H9 (cell line): ENCODE measurements at regions not wholly inside any gene's neighbourhood (a gene's known extent, or its start where the extent isn't known, plus 50 kb on each side); places are given as distances from the start of the nearest gene placed in this dataset.

Source experiments
- DNase-seq: peaks from one replicate; pipeline ENCODE4 v3.0.0-alpha.2; 2017
- H2AFZ ChIP-seq: one replicate; pipeline ENCODE4 v1.6.1; 2013; ENCODE audit warnings: mild to moderate bottlenecking, low read length, control low read depth, moderate library complexity
- H2AK5ac ChIP-seq: 2 replicates; pipeline ENCODE4 v1.6.1; 2013; ENCODE audit warnings: low read length, control low read depth, mixed read lengths; ENCODE audit not compliant: insufficient read length
- H2BK120ac ChIP-seq: one replicate; pipeline ENCODE4 v1.6.1; 2013; ENCODE audit warnings: low read depth, mild to moderate bottlenecking, low read length, control low read depth, inconsistent platforms; ENCODE audit not compliant: poor library complexity, severe bottlenecking
- H2BK12ac ChIP-seq: 2 replicates; pipeline ENCODE4 v1.6.1; 2013; ENCODE audit warnings: low read length, control low read depth, mixed read lengths, low read depth; ENCODE audit not compliant: insufficient read length
- H2BK15ac ChIP-seq: 2 replicates; pipeline ENCODE4 v1.6.1; 2013; ENCODE audit warnings: low read depth, low read length, control low read depth
- H2BK20ac ChIP-seq: one replicate; pipeline ENCODE4 v1.6.1; 2013; ENCODE audit warnings: low read depth, mild to moderate bottlenecking, low read length, control low read depth, inconsistent platforms; ENCODE audit not compliant: poor library complexity, severe bottlenecking
- H2BK5ac ChIP-seq: 2 replicates; pipeline ENCODE4 v1.6.1; 2013; ENCODE audit warnings: low read length, control low read depth, mixed read lengths; ENCODE audit not compliant: insufficient read length
- H3K14ac ChIP-seq: 2 replicates; pipeline ENCODE4 v1.6.1; 2013; ENCODE audit warnings: low read length, control low read depth; ENCODE audit not compliant: insufficient read depth
- H3K18ac ChIP-seq: 2 replicates; pipeline ENCODE4 v1.6.1; 2013; ENCODE audit warnings: low read depth, mild to moderate bottlenecking, mixed read lengths, low read length, control low read depth; ENCODE audit not compliant: insufficient read length
- H3K23ac ChIP-seq: 2 replicates; pipeline ENCODE4 v1.6.1; 2013; ENCODE audit warnings: low read length, control low read depth, mixed read lengths, low read depth; ENCODE audit not compliant: insufficient read length
- H3K23me2 ChIP-seq: 2 replicates; pipeline ENCODE4 v1.6.1; 2013; ENCODE audit warnings: low read depth, mild to moderate bottlenecking, mixed read lengths, low read length, control low read depth; ENCODE audit not compliant: insufficient read length, poor library complexity, severe bottlenecking
- H3K27ac ChIP-seq: 2 replicates; pipeline ENCODE4 v1.5.1; 2013; ENCODE audit warnings: low read length, control low read depth, mixed read lengths, low read depth; ENCODE audit not compliant: insufficient read length
- H3K27me3 ChIP-seq: 2 replicates; pipeline ENCODE4 v1.6.1; 2013; ENCODE audit warnings: low read length, control low read depth, inconsistent platforms; ENCODE audit not compliant: insufficient read depth
- H3K4ac ChIP-seq: 2 replicates; pipeline ENCODE4 v1.6.1; 2013; ENCODE audit warnings: low read depth, mild to moderate bottlenecking, control low read depth, inconsistent platforms, low read length, moderate library complexity
- H3K4me1 ChIP-seq: 2 replicates; pipeline ENCODE4 v1.6.1; 2013; ENCODE audit warnings: low read length, control low read depth, inconsistent platforms; ENCODE audit not compliant: insufficient read depth
- H3K4me2 ChIP-seq: 2 replicates; pipeline ENCODE4 v1.6.1; 2013; ENCODE audit warnings: low read length, control low read depth, mixed read lengths; ENCODE audit not compliant: insufficient read length, insufficient read depth
- H3K56ac ChIP-seq: 2 replicates; pipeline ENCODE4 v1.6.1; 2013; ENCODE audit warnings: low read depth, mild to moderate bottlenecking, mixed read lengths, low read length, control low read depth; ENCODE audit not compliant: insufficient read length
- H3K79me1 ChIP-seq: 2 replicates; pipeline ENCODE4 v1.6.1; 2013; ENCODE audit warnings: low read depth, mild to moderate bottlenecking, moderate library complexity, low read length, control low read depth, inconsistent platforms; ENCODE audit not compliant: insufficient read depth, poor library complexity, severe bottlenecking
- H3K79me2 ChIP-seq: 2 replicates; pipeline ENCODE4 v1.6.1; 2013; ENCODE audit warnings: low read length, control low read depth, inconsistent platforms; ENCODE audit not compliant: insufficient read depth
- H3K9ac ChIP-seq: 2 replicates; pipeline ENCODE4 v1.6.1; 2013; ENCODE audit warnings: low read length, control low read depth, mixed read lengths; ENCODE audit not compliant: insufficient read length; ENCODE audit errors: extremely low read depth
- H3K9me3 ChIP-seq: one replicate; pipeline ENCODE4 v1.6.1; 2013; ENCODE audit warnings: low read depth, low read length, inconsistent platforms; ENCODE audit not compliant: control insufficient read depth
- H3T11ph ChIP-seq: one replicate; pipeline ENCODE4 v1.6.1; 2013; ENCODE audit warnings: mild to moderate bottlenecking, low read length, control low read depth, inconsistent platforms
- H4K20me1 ChIP-seq: one replicate; pipeline ENCODE4 v1.6.1; 2013; ENCODE audit not compliant: control insufficient read depth, insufficient read length, insufficient read depth
- H4K5ac ChIP-seq: 2 replicates; pipeline ENCODE4 v1.6.1; 2013; ENCODE audit warnings: low read depth, mild to moderate bottlenecking, mixed read lengths, low read length, control low read depth; ENCODE audit not compliant: insufficient read length
- H4K8ac ChIP-seq: replicated peaks from 2 replicates; pipeline ENCODE4 v1.6.1; 2013; ENCODE audit warnings: low read length, control low read depth, mixed read lengths, low read depth; ENCODE audit not compliant: insufficient read length
- H4K91ac ChIP-seq: 2 replicates; pipeline ENCODE4 v1.6.1; 2013; ENCODE audit warnings: low read depth, mild to moderate bottlenecking, moderate library complexity, mixed read lengths, low read length, control low read depth; ENCODE audit not compliant: insufficient read length
- H3K27ac Mint-ChIP-seq, 3 experiments: 2 replicates in 2 of 3; 3 replicates in 1 of 3; pipeline ENCODE4 v1.8.0; 2020 to 2021; ENCODE audit warnings: mixed read lengths in 3 of 3, mild to moderate bottlenecking in 1 of 3, moderate library complexity in 1 of 3
- H3K27me3 Mint-ChIP-seq: 2 replicates; pipeline ENCODE4 v1.8.0; 2021; ENCODE audit warnings: low read depth, mild to moderate bottlenecking, moderate library complexity, mixed read lengths
- H3K36me3 Mint-ChIP-seq, 3 experiments: 2 replicates in 2 of 3; 3 replicates in 1 of 3; pipeline ENCODE4 v1.8.0; 2020 to 2021; ENCODE audit warnings: low read depth in 3 of 3, mixed read lengths in 3 of 3; ENCODE audit not compliant: insufficient read depth in 1 of 3
- H3K4me1 Mint-ChIP-seq, 2 experiments: 2 replicates each; pipeline ENCODE4 v1.8.0; 2020; ENCODE audit warnings: mixed read lengths in 2 of 2
- H3K4me3 Mint-ChIP-seq, 2 experiments: 2 replicates in 1 of 2; 3 replicates in 1 of 2; pipeline ENCODE4 v1.8.0; 2020 to 2021; ENCODE audit warnings: mild to moderate bottlenecking in 2 of 2, mixed read lengths in 2 of 2, moderate library complexity in 1 of 2
- H3K9me3 Mint-ChIP-seq, 2 experiments: 2 replicates in 1 of 2; 3 replicates in 1 of 2; pipeline ENCODE4 v1.8.0; 2020; ENCODE audit warnings: mild to moderate bottlenecking in 2 of 2, mixed read lengths in 2 of 2, moderate library complexity in 1 of 2
- CTCF ChIP-seq: fragments of 200-600 bp; sonication (generic); conservative IDR thresholded peaks from 3 replicates; pipeline ENCODE4 v1.8.0; 2021; ENCODE audit warnings: antibody characterized with exemption, mild to moderate bottlenecking
- WGBS: extraction: QIAGEN DNeasy Blood & Tissue Kit; methylation state at CpG from one replicate; pipeline ENCODE4 v1.1.7; 2013; ENCODE audit warnings: missing lambda C conversion rate, low lambda C conversion rate, mixed read lengths; ENCODE audit not compliant: insufficient read length; ENCODE audit errors: extremely low coverage; 5-methylcytosine and 5-hydroxymethylcytosine counted together

DNA sequence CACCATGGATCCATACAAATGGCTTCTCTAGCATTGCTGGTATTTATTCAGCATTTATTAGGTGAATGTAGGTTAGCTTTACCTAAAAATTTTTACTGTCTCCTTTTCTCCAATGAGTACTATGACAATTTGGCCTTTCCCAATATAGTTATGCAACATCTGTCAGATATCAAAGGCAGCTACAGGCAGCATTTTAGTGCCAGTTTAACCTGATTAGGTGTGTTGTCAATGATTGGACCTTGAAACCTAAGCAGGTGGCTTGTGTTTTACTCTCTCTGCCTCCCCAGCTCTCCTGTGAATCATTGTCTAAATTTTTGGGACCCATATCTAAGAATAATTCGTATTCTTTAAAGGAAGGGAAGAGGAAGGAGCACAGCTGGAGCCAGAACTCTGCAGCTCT lies 228.9 kb downstream of the KBTBD8 start:
- H3K9me3 Mint-ChIP-seq, result no peaks in the 10 kb centered on the region; a peak in 1 of 5 replicates
- DNase-seq, result no peak
- Histone ChIP-seq H3K4me1 (no peaks in the 10 kb centered on the region), H4K8ac (no peak overlapping the region), H2BK15ac (no peak overlapping the region), H3K14ac (no peak overlapping the region), H4K91ac (no peak overlapping the region), H3K23me2 (no peaks in the 10 kb centered on the region), H3K27ac (no peak overlapping the region), H3K27me3 (no peaks in the 10 kb centered on the region), H3T11ph (no peak overlapping the region), H2BK120ac (no peak overlapping the region), H3K9me3 (no peaks in the 10 kb centered on the region), H3K79me1 (no peaks in the 10 kb centered on the region), H4K20me1 (no peaks in the 10 kb centered on the region), H3K79me2 (no peaks in the 10 kb centered on the region), H2BK20ac (no peak overlapping the region), H2BK12ac (no peak overlapping the region), H3K18ac (no peak overlapping the region), H3K23ac (no peak overlapping the region), H3K4ac (no peak overlapping the region), H4K5ac (no peak overlapping the region), H3K4me2 (no peak overlapping the region), H2AFZ (no peak overlapping the region), H3K56ac (no peak overlapping the region), H2BK5ac (no peak overlapping the region), H3K9ac (no peak overlapping the region), H2AK5ac (no peak overlapping the region)
- no CpG with 5 or more reads among the region's 1 CpG for WGBS
- peaks cover 4 to 5% of the 10 kb centered on the region in 2 experiments for H3K4me1 Mint-ChIP-seq
- no peak overlapping the region for H3K4me3 Mint-ChIP-seq
- no peaks in the 10 kb centered on the region for H3K27me3 Mint-ChIP-seq
- no peak for TF ChIP-seq CTCF
- H3K27ac Mint-ChIP-seq, result 0 out of 7 replicates have a peak overlapping the region, but pooled peaks of 1 of the 3 experiments have one; percentile 11
- no peaks in the 10 kb centered on the region for H3K36me3 Mint-ChIP-seq
